NCI-H2107 treated with DMSO at 0.1 percent for 48 hours (cell line): ENCODE measurements at regions not wholly inside any gene's neighbourhood (a gene's known extent, or its start where the extent isn't known, plus 50 kb on each side); places are given as distances from the start of the nearest gene placed in this dataset.
"Not testable (repeated sequence)": the region's sequence is repeated elsewhere in the genome, so short reads cannot be mapped to it uniquely, and the experiment has no call there.

ENCODE experiments used
- DNase-seq: peaks from one replicate; lab custom pipeline; 2025; ENCODE audit not compliant: unreplicated experiment; lab: John Stamatoyannopoulos, UW

DNA sequence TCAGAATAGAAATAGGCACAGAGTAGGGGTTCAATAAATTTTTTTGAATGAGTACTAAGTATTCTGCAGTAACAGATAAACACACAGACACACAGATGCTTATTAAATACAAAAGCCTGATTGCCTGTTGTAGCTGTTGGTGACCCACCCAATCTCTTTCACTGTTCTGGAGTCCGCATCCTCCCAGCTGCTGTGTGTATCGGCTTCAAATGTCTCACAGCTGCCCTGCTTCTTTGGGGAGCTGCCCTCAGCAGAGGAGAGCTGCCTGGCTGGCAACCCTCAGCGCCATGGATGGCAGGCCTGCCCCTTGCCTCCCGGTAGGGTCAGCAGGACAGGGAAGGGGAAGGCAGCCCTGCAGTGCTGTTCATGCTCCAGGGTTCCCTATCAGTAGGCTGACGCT is 50.5 kb upstream of the PRNP start:
- DNase-seq = no peak

DNA sequence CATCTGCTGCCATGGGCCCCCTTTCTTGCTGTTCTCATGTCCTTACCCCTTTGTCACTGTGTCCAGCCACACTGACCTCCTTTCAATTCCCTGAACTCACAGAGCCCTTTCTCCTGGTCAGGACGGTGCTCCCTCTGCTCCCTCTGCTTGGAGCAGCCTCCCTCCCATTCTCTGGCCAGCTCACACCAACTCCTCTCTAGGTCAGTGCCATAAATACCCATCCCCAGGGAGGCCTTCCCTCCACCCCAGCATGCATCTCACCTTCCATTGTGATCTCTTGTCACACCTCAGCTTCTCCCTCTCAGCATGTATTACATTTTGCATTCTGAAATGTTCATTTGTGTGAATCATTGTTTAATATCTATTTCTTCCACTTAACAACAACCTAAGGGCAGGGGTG is 50.9 kb upstream of the PRNP start:
- no peak for DNase-seq

DNA sequence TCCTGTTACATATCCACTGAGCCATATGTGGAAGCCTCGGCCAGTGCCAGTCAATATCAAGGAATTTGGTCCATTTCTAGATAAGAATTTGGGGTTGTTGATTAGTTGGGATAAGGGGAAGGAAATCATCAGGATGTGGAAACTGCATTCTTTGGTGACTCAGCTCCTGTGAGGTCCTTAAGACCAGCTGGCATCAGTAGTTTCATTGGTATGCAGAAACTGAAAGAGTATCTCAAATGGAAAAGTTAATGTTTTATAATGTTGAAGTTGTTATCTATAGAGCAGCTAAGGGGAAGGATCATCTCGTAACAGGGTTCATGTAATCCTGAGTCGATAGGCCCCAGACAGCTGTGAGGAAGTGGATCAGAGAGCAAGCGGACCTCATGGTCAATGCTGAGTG is 52.5 kb upstream of the PRNP start:
- no peak for DNase-seq

DNA sequence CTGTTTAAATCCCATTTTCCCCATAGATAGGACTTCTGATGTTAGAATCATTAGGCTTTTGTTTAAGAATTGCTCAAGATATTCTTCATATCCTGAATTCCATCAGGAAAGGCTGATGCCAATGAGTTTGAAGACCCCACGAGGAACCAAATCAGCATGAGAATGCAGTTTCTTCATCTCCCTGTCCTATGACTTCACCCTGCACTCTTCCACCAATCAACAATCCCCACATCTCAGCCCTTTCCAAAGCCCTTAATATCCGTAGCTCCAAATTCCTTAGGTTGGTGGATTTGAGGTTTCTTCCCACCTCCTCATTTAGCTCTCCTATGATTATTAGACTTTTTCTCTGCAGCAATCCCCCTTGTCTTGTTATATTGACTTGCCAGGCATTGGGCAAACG is 52.9 kb upstream of the PRNP start:
- DNase-seq = no peak

DNA sequence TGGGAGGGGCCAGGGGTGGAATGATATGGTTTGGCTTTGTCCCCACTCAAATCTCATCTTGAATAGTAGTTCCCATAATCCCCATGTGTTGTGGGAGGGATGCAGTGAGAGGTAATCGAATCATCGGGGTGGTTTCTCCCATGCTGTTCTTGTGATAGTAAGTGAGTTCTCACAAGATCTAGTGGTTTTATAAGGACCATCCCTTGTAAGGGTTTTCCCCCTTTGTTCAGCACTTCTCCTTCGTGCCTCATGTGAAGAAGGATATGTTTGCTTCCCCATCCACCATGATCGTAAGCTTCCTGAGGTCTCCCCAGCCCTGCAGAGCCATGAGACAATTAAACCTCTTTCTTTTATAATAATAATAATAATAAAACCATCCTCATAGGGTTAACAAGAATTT is 53.4 kb upstream of the PRNP start:
- no peak for DNase-seq

DNA sequence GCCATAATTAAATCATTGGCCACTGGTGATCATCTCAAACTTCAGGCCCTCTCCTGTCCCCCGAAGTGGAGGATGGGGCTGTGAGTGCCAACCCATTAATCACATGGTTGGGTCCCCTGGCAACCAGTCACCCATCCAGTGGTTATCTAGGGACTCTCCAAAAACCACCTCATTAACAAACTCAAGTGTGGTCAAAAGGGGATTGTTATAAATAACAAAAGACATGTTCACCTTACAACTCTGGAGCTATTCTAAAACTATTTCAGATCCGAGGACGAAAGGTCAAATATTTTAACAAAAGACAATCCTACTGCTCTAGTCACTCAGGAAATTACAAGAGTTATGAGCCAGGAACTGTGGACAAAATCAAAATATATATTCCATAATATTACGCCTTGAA is 60.0 kb upstream of the PRNP start:
- DNase-seq = no peak

DNA sequence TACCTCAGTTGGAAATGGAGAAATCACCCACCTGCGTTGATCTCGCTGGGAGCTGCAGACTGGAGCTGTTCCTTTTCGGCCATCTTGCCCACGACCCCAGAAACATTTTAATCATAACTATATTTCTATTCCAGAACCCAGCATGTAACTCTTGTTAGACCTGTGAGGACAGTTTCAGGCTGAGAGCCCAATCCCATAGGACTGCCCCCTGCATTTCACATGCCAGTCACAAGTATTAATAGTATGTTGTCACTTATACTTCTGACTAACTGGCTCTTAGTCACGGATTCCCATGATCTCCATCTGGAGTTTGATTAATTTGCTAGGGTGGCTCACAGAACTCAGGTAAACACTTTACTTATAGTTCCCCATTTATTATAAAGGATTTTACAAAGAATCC is 60.6 kb upstream of the PRNP start:
- no peak for DNase-seq

DNA sequence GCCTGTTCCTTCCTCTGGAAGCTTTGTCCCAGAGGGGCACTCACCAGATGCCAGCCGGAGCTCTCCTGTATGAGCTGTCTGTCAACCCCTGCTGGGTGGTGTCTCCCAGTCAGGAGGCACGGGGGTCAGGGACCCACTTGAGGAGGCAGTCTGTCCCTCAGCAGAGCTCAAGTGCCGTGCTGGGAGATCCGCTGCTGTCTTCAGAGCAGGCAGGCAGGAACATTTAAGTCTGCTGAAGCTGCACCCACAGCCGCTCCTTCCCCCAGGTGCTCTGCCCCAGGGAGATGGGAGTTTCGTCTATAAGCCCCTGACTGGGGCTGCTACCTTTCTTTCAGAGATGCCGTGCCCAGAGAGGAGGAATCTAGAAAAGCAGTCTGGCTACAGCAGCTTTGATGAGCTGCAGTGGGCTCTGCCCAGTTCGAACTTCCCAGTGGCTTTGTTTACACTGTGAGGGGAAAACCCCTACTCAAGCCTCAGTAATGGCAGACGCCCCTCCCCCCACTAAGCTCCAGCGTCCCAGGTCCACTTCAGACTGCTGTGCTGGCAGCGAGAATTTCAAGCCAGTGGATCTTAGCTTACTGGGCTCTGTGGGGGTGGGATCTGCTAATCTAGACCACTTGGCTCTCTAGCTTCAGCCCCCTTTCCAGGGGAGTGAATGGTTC is 61.5 kb upstream of the PRNP start:
- DNase-seq = not testable (repeated sequence)

DNA sequence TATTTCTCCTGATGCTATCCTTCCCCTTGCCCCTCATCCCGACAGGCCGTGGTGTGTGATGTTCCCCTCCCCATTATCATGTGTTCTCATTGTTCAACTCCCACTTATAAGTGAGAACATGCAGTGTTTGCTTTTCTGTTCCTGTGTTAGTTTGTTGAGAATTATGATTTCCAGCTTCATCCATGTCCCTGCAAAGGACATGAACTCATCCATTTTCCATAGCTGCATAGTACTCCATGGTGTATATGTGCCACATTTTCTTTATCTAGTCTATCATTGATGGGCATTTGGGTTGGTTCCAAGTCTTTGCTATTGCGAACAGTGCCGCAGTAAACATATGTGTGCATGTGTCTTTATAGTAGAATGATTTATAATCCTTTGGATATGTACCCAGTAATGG is 67.1 kb upstream of the PRNP start:
- not testable (repeated sequence) for DNase-seq

DNA sequence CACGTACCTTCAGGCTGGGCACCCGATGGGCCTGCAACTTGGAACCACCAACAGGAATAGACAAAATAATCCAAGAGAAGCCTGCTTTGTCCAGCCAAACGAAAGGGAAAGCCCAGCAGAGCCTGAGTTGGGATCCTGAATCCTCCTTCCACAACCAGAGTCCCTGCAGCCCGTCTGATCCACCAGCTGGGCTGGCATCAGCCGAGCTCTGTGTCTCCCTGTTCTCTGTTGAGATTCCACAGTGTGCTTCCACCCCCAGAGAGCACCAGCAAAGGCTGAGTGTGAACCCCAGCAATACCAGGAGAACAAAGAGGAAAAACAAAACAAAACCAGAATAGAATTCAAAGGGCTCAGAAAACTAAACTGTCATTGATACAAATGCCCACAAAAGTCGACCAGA is 68.8 kb upstream of the PRNP start:
- DNase-seq = no peak

DNA sequence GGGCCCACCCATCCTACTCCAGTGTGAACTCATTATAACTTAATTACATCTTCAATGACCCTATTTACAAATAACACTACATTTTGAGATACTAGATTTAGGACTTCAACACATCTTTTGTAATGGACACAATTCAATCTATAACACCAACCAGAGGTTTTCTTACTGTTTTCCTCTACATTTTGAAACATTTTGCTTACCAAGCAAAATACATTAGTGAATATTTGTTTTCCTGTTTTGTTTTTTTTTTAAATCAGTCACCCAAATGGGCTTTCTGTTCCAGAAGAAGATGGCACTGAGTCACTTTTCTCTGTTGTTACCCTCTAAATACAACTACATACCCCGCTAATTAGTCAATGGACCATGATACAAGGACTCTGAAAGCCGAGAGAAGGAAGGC is 69.2 kb upstream of the PRNP start:
- no peak for DNase-seq

DNA sequence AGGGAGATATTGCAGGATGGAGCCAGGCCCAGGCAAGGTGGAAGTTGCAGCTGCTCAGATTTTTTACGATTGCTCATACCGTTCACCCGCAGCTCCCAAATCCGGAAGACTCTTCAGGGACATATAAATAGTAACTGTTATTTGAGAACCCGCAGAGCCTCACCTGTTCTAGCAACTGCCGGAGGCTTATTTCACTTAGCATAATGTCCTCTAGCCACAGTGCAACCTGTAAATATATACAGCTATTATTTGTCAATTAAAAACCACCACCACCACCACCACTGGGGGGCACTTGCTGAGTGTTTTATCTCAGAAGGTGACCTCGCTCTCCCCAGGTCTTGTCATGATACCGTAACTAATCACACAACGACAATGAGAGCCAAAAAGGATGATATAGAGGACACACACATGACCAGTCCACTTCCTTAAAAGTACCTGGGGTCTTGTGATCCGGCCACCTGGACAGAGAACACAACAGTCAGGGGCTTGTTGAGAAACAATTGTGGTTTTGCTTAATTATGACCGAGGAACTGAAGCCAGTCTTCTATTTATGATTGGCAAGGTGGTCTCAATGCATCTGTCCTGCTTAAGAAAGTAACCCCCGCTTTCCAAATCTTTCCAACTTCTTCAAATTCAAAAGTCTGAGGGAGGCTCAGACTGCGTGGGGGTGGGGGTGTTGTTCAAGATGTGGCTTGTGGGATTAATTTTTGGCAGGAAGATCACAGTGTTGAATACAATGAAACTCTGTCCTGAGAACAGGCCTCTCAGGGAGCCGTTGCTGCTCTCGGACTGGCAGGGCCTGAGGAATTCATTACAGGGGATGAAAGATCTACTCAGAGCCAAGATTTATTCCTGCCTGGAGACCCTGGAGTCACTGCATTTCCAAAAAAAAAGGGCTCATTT is 72.3 kb upstream of the PRNP start:
- DNase-seq = peak; percentile 80

DNA sequence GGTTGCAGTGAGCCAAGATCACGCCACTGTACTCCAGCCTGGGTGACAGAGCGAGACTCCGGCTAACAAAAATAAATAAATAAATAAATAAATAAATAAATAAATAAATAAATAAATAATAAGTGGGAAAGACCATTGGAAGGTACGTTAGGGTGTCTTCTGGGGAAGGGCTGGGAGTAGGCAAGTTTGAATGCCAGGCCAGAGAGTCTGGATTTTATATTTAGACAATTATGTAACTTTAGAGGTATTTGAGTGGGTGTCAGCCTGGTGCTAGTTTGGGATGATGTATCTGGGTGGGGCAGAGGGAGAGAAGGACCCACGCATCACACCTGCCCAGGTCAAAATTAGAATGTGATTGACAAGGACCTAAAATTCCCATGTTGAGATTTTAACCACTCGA is 73.1 kb upstream of the PRNP start:
- no peak for DNase-seq

DNA sequence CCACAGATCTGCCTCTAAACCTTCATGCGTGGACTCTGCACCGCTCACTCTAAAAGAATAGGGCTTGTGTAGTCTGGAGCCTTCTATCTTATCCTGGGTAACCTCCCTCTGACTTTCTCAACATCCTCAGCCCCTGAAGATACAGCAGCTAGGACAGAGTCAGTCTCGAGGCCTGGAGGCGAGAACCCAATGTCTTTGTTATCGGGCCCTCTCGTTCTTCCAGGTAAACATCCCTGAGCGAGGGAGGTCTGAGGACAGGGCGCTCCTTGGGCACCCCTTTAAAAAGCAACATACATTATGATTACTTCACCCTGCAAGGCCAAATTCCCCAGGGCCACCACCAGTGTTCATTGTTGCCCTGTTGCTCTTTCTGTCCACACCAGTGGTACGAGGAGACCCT is 75.4 kb upstream of the PRNP start:
- DNase-seq = no peak

DNA sequence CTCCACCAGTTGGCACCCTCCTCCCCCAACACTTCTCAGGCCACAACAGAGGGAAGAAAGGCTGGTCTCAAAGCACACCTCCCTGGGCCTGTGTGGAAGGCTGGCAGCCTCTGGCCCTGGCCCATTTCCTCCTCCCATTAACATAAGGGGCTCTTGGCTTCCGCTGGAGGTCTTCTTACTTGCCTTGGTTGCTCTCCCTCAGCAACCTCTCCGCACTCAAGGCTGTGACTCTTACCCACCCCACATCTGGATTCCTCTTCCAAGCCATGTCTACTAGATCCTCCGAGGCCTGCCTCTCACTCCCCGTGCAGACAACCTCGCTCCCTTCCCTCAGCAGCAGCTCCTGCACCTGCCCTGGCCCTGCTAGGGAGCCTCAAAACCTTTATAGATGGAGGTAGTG is 76.7 kb upstream of the PRNP start:
- no peak for DNase-seq

DNA sequence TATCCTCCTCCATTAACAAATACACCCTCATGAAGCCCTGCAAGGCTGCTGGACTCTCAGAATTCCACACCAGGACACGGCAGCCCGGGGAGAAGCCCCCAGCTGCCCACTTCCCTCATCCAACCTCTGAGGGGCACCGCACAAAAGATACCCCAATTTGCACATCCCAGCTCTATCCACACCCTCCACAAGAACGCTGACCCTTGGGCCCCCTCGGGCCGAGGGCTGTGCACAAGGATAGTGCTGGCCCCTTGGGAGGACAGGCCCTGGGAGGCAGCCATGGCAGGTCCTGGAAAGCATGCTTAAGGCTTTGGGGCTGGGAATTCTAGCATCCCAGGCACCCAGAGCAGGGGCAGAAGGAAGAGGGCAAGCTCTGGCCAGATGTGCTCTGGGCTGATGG is 77.4 kb upstream of the PRNP start:
- no peak for DNase-seq

DNA sequence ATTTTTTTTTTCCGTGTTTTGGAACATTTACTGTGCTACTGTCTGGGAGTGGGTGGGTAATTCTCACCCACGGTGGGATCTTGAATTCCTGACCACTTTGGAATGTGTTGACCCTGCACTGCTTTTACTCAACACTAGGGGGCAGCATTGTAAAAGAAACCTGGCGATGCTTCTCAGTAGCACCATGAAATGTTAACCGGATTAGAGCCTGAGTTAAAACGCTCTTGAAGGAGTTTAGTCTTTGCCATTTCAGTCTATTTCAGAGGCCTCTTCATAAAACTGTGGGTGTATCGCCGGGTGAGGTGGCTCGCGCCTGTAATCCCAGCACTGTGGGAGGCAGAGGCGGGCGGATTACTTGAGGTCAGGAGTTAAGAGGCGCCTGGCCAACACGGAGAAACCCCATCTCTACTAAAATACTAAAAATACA is 79.0 kb upstream of the PRNP start:
- DNase-seq = peak; percentile 3

DNA sequence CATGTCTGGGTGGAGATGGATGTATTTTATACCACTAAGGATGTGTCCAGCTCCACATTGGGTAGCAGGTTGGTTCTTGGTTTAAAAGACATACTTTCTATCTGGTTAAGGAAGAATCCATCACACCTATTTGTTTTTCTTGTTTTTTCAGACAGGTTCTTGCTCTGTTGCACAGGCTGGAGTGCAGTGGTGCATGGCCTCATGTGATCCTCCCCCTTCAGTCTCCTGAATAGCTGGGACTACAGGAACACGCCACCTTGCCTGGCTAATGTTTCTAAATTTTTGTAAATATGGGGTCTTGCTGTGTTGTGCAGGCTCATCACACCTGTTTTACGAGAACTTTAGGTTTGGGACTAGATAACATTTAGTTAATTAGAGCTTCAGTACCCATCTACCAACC is 80.2 kb upstream of the PRNP start:
- no peak for DNase-seq

DNA sequence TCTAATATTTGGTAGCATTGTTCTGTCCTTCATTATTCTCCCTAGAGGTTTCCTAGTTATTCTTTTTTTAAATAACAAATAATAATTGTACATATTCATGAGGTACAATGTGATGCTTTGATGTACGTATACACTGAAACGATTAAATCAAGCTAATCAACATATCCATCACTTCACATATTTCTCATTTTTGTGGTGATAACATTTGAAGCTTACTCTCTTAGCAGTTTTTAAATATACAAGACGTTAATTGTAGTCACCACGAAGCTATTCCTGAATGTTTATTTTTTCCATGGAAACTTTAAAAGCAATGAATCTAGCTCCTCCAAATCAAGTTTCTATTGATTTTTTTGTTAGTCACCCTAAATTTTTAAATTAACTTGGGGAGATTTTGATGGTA is 81.1 kb upstream of the PRNP start:
- no peak for DNase-seq

DNA sequence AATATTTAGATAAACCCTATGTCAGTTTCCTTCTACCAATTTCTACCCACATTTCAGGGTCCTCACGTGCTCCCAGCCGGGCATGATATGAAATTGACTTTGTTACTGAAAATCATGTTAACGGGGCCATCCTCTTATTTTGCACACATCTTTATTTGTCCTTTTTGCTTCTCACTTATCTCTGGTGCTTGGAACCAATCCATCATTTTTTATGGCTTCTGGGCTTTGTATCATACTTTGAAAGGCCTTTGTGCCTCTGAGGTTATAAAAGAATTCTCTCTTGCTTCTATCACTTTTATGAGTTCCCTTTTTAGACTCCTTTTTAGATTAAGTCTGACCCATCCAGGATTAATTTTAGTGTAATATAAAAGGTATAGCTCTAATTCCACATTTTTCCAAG is 81.7 kb upstream of the PRNP start:
- no peak for DNase-seq

DNA sequence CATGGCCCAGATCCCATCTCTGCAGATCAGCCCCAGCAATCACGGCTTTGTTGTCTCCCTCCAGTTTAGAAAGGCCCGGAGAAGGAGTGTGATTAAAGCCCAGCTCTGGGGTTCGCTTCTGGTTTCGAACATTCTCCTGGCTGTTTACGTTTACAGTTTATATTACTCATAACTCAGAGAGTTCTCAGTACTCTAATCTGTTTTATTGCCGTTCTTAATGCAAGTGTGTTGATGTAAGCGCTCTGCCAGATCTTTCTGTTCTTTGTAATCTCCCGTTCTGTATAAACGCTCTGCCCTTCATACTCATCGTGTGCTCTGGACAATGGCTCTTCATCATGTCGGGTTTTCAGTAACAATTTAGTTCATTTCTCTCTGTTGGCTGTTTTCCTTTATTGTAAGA is 82.5 kb upstream of the PRNP start:
- no peak for DNase-seq

DNA sequence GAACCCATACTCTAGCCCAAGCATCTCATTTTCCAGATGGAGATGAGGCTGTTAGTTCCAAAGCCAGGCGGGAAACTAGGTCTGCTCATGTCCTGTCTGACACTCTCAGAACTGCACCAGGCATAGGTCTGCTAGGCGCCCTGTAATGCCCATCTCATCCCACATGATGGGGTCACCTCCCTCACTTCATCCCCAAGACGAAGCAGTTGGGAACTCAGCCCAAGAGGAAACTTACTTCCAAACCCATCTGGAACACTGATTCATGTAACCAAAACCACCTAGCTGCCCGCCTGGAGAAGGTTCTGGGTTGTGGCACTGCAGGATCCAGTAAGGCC is 84.0 kb upstream of the PRNP start:
- DNase-seq = no peak
